CD4-positive, CD25-positive, alpha-beta regulatory T cell (primary cell): ENCODE measurements at regions not wholly inside any gene's neighbourhood (a gene's known extent, or its start where the extent isn't known, plus 50 kb on each side); places are given as distances from the start of the nearest gene placed in this dataset.
A peak's percentile ranks its signal among the peaks of the same experiment; 100 is the strongest.

Source experiments
- ATAC-seq, 2 donors: fragments of 150-1000 bp; cut with Tn5 transposase; one replicate each; pipeline ENCODE4 v1.10.0; 2021; ENCODE audit warnings: low read depth in 2 of 2, moderate number of reproducible peaks in 2 of 2, moderate library complexity in 1 of 2
- DNase-seq, 3 donors: peaks; one replicate each; pipeline versions ENCODE4 v3.0.0 to v3.0.0-alpha.2; 2012 to 2022; ENCODE audit warnings: mixed read lengths in 1 of 3
- H3K27ac ChIP-seq: one replicate; pipeline ENCODE4 v1.7.0; 2013; ENCODE audit warnings: mild to moderate bottlenecking, low read length; ENCODE audit not compliant: insufficient read depth, poor library complexity, severe bottlenecking
- H3K27me3 ChIP-seq: one replicate; pipeline ENCODE4 v1.7.0; 2013; ENCODE audit warnings: low read length; ENCODE audit not compliant: control insufficient read depth, insufficient read depth
- H3K36me3 ChIP-seq: one replicate; pipeline ENCODE4 v1.7.0; 2013; ENCODE audit warnings: mild to moderate bottlenecking, low read length, moderate library complexity; ENCODE audit not compliant: control insufficient read depth, insufficient read depth
- H3K4me1 ChIP-seq: 2 replicates; pipeline ENCODE4 v1.7.0; 2013; ENCODE audit warnings: mild to moderate bottlenecking, low read length; ENCODE audit not compliant: insufficient read depth, control insufficient read depth, poor library complexity, severe bottlenecking
- H3K4me3 ChIP-seq: one replicate; pipeline ENCODE4 v1.7.0; 2013; ENCODE audit warnings: low read depth, mild to moderate bottlenecking, low read length, moderate library complexity
- H3K9me3 ChIP-seq, 2 experiments: 1 replicate in 1 of 2; 2 replicates in 1 of 2; pipeline ENCODE4 v1.7.0; 2013; ENCODE audit warnings: low read length in 2 of 2, mild to moderate bottlenecking in 1 of 2, moderate library complexity in 1 of 2; ENCODE audit not compliant: control insufficient read depth in 2 of 2
- H3K27ac Mint-ChIP-seq, 3 donors: one replicate each; pipeline ENCODE4 v1.8.0; 2020 to 2022; ENCODE audit warnings: mild to moderate bottlenecking in 3 of 3, mixed read lengths in 3 of 3, moderate library complexity in 2 of 3
- H3K27me3 Mint-ChIP-seq: one replicate; pipeline ENCODE4 v1.8.0; 2022; ENCODE audit warnings: mild to moderate bottlenecking, mixed read lengths
- H3K36me3 Mint-ChIP-seq: one replicate; pipeline ENCODE4 v1.8.0; 2020; ENCODE audit warnings: mixed read lengths
- H3K4me1 Mint-ChIP-seq, 4 donors: one replicate each; pipeline ENCODE4 v1.8.0; 2020 to 2022; ENCODE audit warnings: mixed read lengths in 4 of 4, mild to moderate bottlenecking in 1 of 4
- H3K4me3 Mint-ChIP-seq, 4 donors: one replicate each; pipeline ENCODE4 v1.8.0; 2020 to 2022; ENCODE audit warnings: mild to moderate bottlenecking in 4 of 4, mixed read lengths in 4 of 4, moderate library complexity in 3 of 4
- H3K9me3 Mint-ChIP-seq, 7 donors: one replicate each; pipeline ENCODE4 v1.8.0; 2020 to 2022; ENCODE audit warnings: mixed read lengths in 7 of 7, mild to moderate bottlenecking in 3 of 7, moderate library complexity in 2 of 7

DNA sequence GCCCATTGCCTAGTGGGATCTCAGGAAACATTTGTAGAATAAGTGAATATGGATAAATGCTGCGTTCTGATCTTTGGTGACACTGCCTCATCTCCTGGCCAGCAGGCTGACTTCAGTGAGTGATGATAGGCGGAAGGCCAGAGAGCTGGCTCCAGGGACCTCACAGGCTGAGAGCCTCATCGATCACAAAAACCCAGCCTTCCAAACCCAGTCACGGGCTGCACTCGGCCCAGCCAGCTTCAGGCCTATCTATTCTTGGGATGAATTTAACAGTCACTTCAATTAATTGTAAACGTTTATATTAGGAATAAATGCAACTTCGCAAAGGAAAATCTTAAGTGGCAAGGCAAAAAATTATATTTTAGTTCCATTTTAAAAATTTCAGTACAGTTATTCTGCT lies 201.6 kb downstream of the IRX2 start:
- no peaks in the 10 kb centered on the region for H3K27me3 Mint-ChIP-seq
- H3K9me3 Mint-ChIP-seq = peaks cover 0 to 21% (median 10%) of the 10 kb centered on the region in 7 donors
- no peak for DNase-seq
- Histone ChIP-seq H3K27me3 (no peaks in the 10 kb centered on the region), H3K9me3 (peaks cover 0 to 8% of the 10 kb centered on the region in 2 experiments), H3K4me1 (no peaks in the 10 kb centered on the region), H3K36me3 (no peaks in the 10 kb centered on the region), H3K27ac (no peak overlapping the region), H3K4me3 (no peak overlapping the region)
- no peak overlapping the region for H3K27ac Mint-ChIP-seq
- no peak overlapping the region for H3K4me3 Mint-ChIP-seq
- H3K36me3 Mint-ChIP-seq = no peaks in the 10 kb centered on the region
- H3K4me1 Mint-ChIP-seq = no peaks in the 10 kb centered on the region
- ATAC-seq = no peak

DNA sequence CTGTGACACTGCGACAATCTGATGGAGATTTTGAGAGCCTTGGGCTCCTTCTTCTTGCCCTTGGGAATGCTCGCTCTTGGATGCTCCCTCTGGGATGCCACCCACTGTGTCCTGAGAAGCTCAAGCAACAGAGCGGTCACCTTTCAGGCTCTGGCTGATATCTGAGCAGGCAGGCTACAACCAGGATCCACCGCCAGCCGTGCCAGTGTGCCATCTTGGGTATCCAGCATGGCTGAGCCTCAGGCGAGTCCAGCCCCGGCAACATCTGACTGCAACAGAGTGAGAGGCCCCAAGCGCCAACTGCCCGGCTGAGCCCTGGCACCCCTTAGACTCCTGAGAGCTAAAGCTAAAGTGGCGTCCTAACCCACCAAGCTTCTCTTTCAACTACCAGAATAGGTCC lies 202.1 kb downstream of the IRX2 start:
- Histone ChIP-seq H3K9me3 (peaks cover 0 to 8% of the 10 kb centered on the region in 2 experiments), H3K4me1 (no peaks in the 10 kb centered on the region), H3K27me3 (no peaks in the 10 kb centered on the region), H3K4me3 (no peak overlapping the region), H3K36me3 (no peaks in the 10 kb centered on the region), H3K27ac (no peak overlapping the region)
- Mint-ChIP-seq H3K36me3 (no peaks in the 10 kb centered on the region), H3K9me3 (peaks cover 0 to 17% (median 9%) of the 10 kb centered on the region in 7 donors), H3K27me3 (no peaks in the 10 kb centered on the region), H3K4me1 (no peaks in the 10 kb centered on the region), H3K27ac (no peak overlapping the region), H3K4me3 (no peak overlapping the region)
- no peak for ATAC-seq
- no peak for DNase-seq

DNA sequence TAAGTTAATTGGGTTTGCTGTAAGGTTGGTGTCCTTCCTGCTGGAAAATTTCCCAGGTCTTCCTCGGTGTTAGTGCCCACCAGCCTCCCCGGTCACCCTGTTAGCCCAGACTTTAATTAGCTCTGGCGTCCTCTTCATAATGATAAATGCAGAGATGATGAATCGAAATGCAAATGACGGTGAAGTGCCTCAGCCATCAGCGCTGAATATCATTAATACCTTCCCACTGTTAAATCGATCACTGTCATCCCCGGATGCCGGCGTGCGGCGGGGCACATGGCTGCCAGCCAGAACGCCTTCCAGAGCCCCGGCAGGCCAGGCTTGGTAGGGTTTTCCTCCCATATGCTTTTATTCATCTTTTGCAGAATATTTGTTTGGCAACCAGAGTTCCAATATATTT lies 204.5 kb downstream of the IRX2 start:
- no peaks in the 10 kb centered on the region for H3K36me3 ChIP-seq
- Mint-ChIP-seq H3K9me3 (peaks cover 0 to 4% (median 2%) of the 10 kb centered on the region in 7 donors), H3K27ac (no peak overlapping the region), H3K4me3 (no peak overlapping the region), H3K4me1 (no peaks in the 10 kb centered on the region), H3K36me3 (no peaks in the 10 kb centered on the region), H3K27me3 (no peaks in the 10 kb centered on the region)
- DNase-seq (no peak), ATAC-seq (no peak)
- H3K27me3 ChIP-seq = no peaks in the 10 kb centered on the region
- no peaks in the 10 kb centered on the region for H3K4me1 ChIP-seq
- H3K27ac ChIP-seq = no peak overlapping the region
- H3K9me3 ChIP-seq = no peaks in the 10 kb centered on the region
- H3K4me3 ChIP-seq = no peak overlapping the region

DNA sequence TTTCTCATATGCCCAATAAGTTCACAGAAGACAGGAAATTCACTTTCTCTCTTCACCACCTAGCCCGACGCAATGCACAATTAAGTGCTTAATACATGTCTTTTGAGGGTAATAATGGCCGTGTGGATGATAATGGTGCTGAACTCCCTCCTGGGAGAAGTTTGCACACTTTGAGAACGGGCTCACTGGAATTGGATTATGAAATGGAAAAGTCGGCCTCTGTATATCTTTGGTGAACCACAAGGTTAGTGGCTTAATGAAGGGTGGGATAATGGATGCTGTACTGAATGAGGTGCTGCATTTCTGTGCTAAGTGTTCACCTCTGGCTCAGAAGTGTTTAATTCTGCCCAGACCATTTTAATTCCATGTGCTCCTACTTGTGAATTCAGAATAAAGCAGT lies 207.5 kb downstream of the IRX2 start:
- H3K9me3 ChIP-seq = no peaks in the 10 kb centered on the region
- Mint-ChIP-seq H3K9me3 (peaks cover 0 to 14% (median 6%) of the 10 kb centered on the region in 7 donors), H3K4me3 (no peak overlapping the region), H3K27ac (no peak overlapping the region), H3K36me3 (no peaks in the 10 kb centered on the region), H3K27me3 (no peaks in the 10 kb centered on the region), H3K4me1 (peaks cover 0 to 2% (median 0%) of the 10 kb centered on the region in 4 donors)
- no peaks in the 10 kb centered on the region for H3K4me1 ChIP-seq
- DNase-seq (no peak), ATAC-seq (no peak)
- no peak overlapping the region for H3K4me3 ChIP-seq
- H3K36me3 ChIP-seq = no peaks in the 10 kb centered on the region
- H3K27ac ChIP-seq = no peak overlapping the region
- H3K27me3 ChIP-seq = no peaks in the 10 kb centered on the region

DNA sequence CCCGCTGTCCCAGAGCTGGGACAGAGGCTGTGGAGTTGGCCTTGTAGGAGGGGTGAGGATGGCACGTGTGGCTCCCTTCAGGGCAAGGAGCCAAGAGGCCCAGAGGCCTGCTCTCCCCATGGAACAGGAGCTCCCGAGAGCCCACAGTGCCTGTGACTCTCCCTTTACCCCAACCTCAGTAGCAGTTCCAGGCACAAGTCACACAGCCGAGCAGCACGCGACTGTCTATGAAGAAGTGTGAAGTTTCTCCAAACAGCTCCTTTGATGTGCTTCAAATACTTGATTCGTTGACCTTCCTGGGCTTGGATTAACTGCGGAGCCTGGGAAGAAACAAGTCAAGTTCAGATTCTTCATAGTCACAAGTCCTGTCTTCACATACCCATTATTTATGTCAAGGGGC lies 208.7 kb downstream of the IRX2 start:
- peaks cover 0 to 2% (median 0%) of the 10 kb centered on the region in 4 donors for H3K4me1 Mint-ChIP-seq
- H3K27me3 Mint-ChIP-seq = no peaks in the 10 kb centered on the region
- H3K9me3 ChIP-seq = no peaks in the 10 kb centered on the region
- no peak overlapping the region for H3K4me3 Mint-ChIP-seq
- no peak overlapping the region for H3K27ac ChIP-seq
- ATAC-seq (no peak), DNase-seq (no peak)
- peaks cover 0 to 20% (median 5%) of the 10 kb centered on the region in 7 donors for H3K9me3 Mint-ChIP-seq
- no peaks in the 10 kb centered on the region for H3K36me3 Mint-ChIP-seq
- H3K4me1 ChIP-seq = no peaks in the 10 kb centered on the region
- H3K36me3 ChIP-seq = no peaks in the 10 kb centered on the region
- H3K27ac Mint-ChIP-seq = no peak overlapping the region
- H3K4me3 ChIP-seq = no peak overlapping the region
- no peaks in the 10 kb centered on the region for H3K27me3 ChIP-seq

DNA sequence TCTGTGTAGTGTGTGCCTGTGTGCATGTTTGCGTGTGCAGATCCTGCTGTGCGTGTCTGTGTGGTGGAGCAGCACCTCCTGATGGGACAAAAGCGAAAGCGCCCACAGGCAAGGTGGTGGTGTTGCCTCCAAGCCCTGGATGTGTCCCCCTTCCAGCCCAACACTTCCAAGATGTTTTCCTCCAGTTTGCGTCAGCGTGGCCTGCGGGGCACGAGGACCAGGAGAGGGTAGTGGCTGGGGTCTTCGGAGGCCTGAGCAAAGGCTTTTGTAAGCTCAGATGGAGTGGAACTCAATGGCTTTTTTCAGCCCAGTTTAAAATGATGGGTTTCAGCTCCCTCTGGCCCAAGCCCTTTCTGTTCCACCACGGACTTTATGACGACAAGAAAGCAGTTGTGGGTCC lies 209.5 kb downstream of the IRX2 start:
- Histone ChIP-seq H3K9me3 (no peaks in the 10 kb centered on the region), H3K4me1 (no peaks in the 10 kb centered on the region), H3K27ac (no peak overlapping the region), H3K36me3 (no peaks in the 10 kb centered on the region), H3K4me3 (no peak overlapping the region), H3K27me3 (no peaks in the 10 kb centered on the region)
- H3K4me3 Mint-ChIP-seq = no peak overlapping the region
- DNase-seq (no peak), ATAC-seq (no peak)
- H3K27me3 Mint-ChIP-seq = no peaks in the 10 kb centered on the region
- peaks cover 0 to 20% (median 4%) of the 10 kb centered on the region in 7 donors for H3K9me3 Mint-ChIP-seq
- no peak overlapping the region for H3K27ac Mint-ChIP-seq
- H3K4me1 Mint-ChIP-seq = peaks cover 0 to 2% (median 0%) of the 10 kb centered on the region in 4 donors
- H3K36me3 Mint-ChIP-seq = no peaks in the 10 kb centered on the region

DNA sequence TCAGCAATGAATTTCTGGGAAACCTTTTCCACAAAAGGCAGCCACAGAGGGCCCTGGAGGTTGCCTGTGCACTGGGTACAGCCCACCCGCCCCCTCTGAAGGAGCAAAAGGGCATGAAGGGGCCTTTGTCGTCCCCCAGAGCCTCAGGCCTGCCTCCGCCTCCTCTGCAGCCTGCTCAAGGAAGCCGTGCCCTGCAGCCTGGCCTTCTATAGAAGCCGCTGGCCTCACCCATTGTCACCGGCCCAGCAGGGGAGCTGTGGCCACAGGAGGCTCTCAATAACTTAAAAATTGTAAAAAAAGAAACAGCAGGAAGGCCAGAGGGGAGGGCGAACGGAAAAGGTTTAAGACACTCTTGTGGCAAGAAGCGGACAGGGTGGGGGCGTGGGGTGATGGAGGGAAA lies 213.3 kb downstream of the IRX2 start:
- H3K4me1 ChIP-seq = no peaks in the 10 kb centered on the region
- Mint-ChIP-seq H3K4me1 (peaks cover 0 to 2% (median 0%) of the 10 kb centered on the region in 4 donors), H3K4me3 (no peak overlapping the region), H3K27me3 (no peaks in the 10 kb centered on the region), H3K9me3 (peaks cover 0 to 21% (median 5%) of the 10 kb centered on the region in 7 donors), H3K27ac (peak overlapping the region in 1 of 3 donors; percentile 72), H3K36me3 (no peaks in the 10 kb centered on the region)
- DNase-seq (no peak), ATAC-seq (no peak)
- no peaks in the 10 kb centered on the region for H3K36me3 ChIP-seq
- no peak overlapping the region for H3K27ac ChIP-seq
- no peaks in the 10 kb centered on the region for H3K27me3 ChIP-seq
- no peaks in the 10 kb centered on the region for H3K9me3 ChIP-seq
- H3K4me3 ChIP-seq = no peak overlapping the region

DNA sequence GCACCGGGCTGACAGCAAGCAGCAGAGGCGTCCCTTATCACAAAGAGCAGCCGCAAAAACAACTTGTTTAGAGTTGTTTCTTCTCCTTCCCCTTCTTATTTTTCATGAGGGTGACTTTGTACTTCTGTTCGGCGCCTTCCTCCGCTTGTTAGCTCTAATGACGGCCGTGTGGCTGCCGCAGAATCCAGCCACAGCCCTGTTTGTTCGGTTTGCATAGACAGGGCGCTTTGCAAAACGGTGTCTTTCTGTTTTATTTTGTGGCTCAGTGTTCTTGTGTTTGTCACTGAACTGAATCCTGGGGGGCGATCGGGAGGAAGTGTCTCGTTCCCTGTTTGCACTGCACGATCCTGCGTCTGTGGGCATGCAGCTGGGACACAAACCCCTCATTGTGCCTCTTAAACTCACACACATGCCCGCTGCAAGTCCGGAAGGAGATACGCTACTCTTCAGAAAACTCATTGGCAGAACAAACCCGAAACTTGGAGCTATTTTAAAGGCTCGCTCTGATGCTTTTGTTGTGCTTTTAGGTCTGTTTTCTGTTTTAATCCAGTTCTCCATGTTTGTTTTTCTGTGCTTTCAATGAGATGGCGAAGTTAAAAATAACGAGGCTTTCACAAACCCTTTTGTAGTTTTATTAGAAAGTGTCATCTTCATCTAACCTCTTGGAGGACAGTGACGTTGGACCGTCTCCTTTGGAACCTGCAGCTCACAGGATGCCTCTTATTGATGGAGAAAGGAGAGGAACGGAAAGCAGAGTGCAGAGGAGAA lies 213.9 kb downstream of the IRX2 start:
- H3K9me3 Mint-ChIP-seq = peaks cover 0 to 21% (median 5%) of the 10 kb centered on the region in 7 donors
- Histone ChIP-seq H3K4me3 (no peak overlapping the region), H3K9me3 (no peaks in the 10 kb centered on the region), H3K27me3 (no peaks in the 10 kb centered on the region), H3K27ac (no peak overlapping the region), H3K36me3 (no peaks in the 10 kb centered on the region), H3K4me1 (no peaks in the 10 kb centered on the region)
- H3K36me3 Mint-ChIP-seq = no peaks in the 10 kb centered on the region
- H3K4me1 Mint-ChIP-seq = peaks cover 0 to 2% (median 0%) of the 10 kb centered on the region in 4 donors
- no peak overlapping the region for H3K4me3 Mint-ChIP-seq
- H3K27me3 Mint-ChIP-seq = no peaks in the 10 kb centered on the region
- H3K27ac Mint-ChIP-seq = no peak overlapping the region
- no peak for DNase-seq
- ATAC-seq = no peak
